Chondrocyte (in vitro differentiated cells): ENCODE measurements at regions not wholly inside any gene's neighbourhood (a gene's known extent, or its start where the extent isn't known, plus 50 kb on each side); places are given as distances from the start of the nearest gene placed in this dataset.

Source experiments
- DNase-seq: peaks from one replicate; pipeline ENCODE4 v3.0.0; 2021; ENCODE audit warnings: mixed read lengths, low spot score
- H3K27ac Mint-ChIP-seq: one replicate; pipeline ENCODE4 v1.8.0; 2021; ENCODE audit warnings: mild to moderate bottlenecking, moderate library complexity, mixed read lengths; ENCODE audit not compliant: unreplicated experiment
- H3K27me3 Mint-ChIP-seq: 2 replicates; pipeline ENCODE4 v1.8.0; 2021; ENCODE audit warnings: low read depth, mixed read lengths
- H3K36me3 Mint-ChIP-seq: 2 replicates; pipeline ENCODE4 v1.8.0; 2021; ENCODE audit warnings: low read depth, mixed read lengths
- H3K4me1 Mint-ChIP-seq: 2 replicates; pipeline ENCODE4 v1.8.0; 2021; ENCODE audit warnings: low read depth, mild to moderate bottlenecking, mixed read lengths
- H3K4me3 Mint-ChIP-seq: one replicate; pipeline ENCODE4 v1.8.0; 2021; ENCODE audit warnings: mild to moderate bottlenecking, moderate library complexity, mixed read lengths; ENCODE audit not compliant: unreplicated experiment
- H3K9me3 Mint-ChIP-seq: 2 replicates; pipeline ENCODE4 v1.8.0; 2021; ENCODE audit warnings: low read depth, mixed read lengths
- TF ChIP-seq, protein P1 (sequence below): fragments of 200-600 bp; sonication (generic); IDR thresholded peaks from 2 replicates; pipeline ENCODE4 v1.5.0; 2021; ENCODE audit warnings: antibody characterized with exemption, mild to moderate bottlenecking, moderate library complexity

DNA sequence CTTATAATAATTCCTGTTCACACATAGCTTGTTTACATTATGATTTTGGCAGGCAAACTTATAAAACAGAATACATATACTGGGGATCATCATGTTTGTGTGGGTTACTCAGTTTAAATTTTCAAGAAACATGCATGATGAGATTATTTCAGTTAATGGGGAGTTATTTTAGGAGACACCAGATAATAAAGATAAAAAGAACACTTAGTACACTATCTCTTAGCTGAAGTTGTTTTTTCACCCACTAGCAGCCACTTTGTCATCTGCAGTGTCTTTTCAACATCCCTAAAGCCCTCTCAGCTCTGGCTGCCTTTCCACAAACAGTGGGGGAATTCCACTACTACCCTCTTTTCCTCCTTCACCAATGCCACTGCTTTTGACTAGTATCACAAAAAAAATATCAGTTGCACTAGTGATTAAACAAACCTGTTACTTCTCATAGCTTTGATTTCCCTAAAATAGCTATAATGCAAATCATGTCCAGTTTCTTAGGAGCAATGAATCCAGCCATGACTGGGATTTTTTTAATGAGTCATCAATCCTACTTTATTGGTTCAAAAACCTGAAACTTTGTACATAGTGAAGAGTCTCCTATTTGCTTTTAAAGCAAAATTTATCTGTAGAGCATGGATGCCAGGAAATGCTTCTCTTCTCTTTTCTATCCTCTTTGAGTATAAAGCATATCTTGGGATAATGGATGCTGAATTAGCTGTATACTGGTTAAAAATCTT lies 156.7 kb upstream of the TFPI start:
- H3K4me3 Mint-ChIP-seq = no peak overlapping the region
- H3K36me3 Mint-ChIP-seq = no peaks in the 10 kb centered on the region
- TF ChIP-seq, protein P1, sequence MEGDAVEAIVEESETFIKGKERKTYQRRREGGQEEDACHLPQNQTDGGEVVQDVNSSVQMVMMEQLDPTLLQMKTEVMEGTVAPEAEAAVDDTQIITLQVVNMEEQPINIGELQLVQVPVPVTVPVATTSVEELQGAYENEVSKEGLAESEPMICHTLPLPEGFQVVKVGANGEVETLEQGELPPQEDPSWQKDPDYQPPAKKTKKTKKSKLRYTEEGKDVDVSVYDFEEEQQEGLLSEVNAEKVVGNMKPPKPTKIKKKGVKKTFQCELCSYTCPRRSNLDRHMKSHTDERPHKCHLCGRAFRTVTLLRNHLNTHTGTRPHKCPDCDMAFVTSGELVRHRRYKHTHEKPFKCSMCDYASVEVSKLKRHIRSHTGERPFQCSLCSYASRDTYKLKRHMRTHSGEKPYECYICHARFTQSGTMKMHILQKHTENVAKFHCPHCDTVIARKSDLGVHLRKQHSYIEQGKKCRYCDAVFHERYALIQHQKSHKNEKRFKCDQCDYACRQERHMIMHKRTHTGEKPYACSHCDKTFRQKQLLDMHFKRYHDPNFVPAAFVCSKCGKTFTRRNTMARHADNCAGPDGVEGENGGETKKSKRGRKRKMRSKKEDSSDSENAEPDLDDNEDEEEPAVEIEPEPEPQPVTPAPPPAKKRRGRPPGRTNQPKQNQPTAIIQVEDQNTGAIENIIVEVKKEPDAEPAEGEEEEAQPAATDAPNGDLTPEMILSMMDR = no peak
- H3K27ac Mint-ChIP-seq = no peak overlapping the region
- DNase-seq = no peak
- H3K27me3 Mint-ChIP-seq = peaks cover 6% of the 10 kb centered on the region
- no peaks in the 10 kb centered on the region for H3K9me3 Mint-ChIP-seq
- H3K4me1 Mint-ChIP-seq = no peaks in the 10 kb centered on the region

GRCh38 chr2:187715590-187715989 lies 161.4 kb upstream of the TFPI start:
- no peak for DNase-seq
- no peaks in the 10 kb centered on the region for H3K36me3 Mint-ChIP-seq
- TF ChIP-seq, protein P1 = no peak
- no peak overlapping the region for H3K27ac Mint-ChIP-seq
- peaks cover 4% of the 10 kb centered on the region for H3K9me3 Mint-ChIP-seq
- no peaks in the 10 kb centered on the region for H3K4me1 Mint-ChIP-seq
- peaks cover 6% of the 10 kb centered on the region for H3K27me3 Mint-ChIP-seq
- no peak overlapping the region for H3K4me3 Mint-ChIP-seq

GRCh38 chr2:187716301-187716700 lies 162.1 kb upstream of the TFPI start:
- Mint-ChIP-seq H3K27me3 (peaks cover 6% of the 10 kb centered on the region), H3K4me1 (no peaks in the 10 kb centered on the region), H3K27ac (no peak overlapping the region), H3K4me3 (no peak overlapping the region), H3K36me3 (no peaks in the 10 kb centered on the region), H3K9me3 (peaks cover 9% of the 10 kb centered on the region)
- TF ChIP-seq, protein P1 = no peak
- DNase-seq = no peak

DNA sequence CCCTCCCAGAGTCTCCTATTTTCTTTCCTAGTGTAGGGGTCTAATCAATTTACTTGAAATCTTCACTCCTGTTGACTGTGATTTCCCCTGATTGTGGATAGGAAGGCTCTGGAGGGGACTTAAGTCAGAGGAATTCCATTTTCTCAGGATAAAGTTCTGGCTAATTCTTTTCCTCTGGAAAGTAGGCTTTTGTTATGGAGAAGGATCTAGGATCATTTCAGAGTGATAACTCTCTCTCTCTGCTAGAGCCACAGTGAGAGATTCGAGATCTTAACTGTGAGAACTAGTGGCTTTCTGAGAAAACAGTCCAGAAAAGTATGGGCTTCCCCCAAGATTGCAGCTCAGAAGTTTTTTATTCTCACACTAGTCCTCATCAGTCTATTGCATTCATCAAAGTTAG lies 163.9 kb upstream of the TFPI start:
- H3K36me3 Mint-ChIP-seq = no peaks in the 10 kb centered on the region
- TF ChIP-seq, protein P1 = no peak
- no peak overlapping the region for H3K4me3 Mint-ChIP-seq
- peaks cover 9% of the 10 kb centered on the region for H3K9me3 Mint-ChIP-seq
- no peak overlapping the region for H3K27ac Mint-ChIP-seq
- H3K4me1 Mint-ChIP-seq = no peaks in the 10 kb centered on the region
- DNase-seq = no peak
- peaks cover 8% of the 10 kb centered on the region for H3K27me3 Mint-ChIP-seq

DNA sequence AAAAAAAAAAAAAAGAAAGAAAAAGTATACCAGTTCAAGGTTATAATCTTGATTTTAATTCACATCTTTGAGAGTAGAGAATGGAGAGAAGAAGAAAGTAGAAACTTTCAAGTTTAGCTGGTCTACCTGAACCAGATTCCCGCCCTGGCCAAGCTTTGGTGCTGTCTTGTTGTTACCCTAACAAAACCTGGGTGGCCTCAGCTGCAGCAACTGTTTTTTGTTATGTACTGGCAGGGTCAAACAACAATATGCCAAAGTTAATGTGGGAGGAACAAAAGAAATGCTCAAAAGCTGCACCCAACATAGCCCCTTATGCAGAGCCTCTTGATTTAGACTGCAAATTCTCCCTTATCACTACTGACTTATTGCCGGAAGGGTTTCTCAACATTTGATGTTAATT lies 165.3 kb upstream of the TFPI start:
- Mint-ChIP-seq H3K36me3 (no peaks in the 10 kb centered on the region), H3K27me3 (peaks cover 5% of the 10 kb centered on the region), H3K9me3 (peaks cover 17% of the 10 kb centered on the region), H3K4me3 (no peak overlapping the region), H3K27ac (no peak overlapping the region), H3K4me1 (peaks cover 5% of the 10 kb centered on the region)
- TF ChIP-seq, protein P1 = no peak
- DNase-seq = no peak
